Mammary epithelial cell (primary cell): ENCODE measurements at regions not wholly inside any gene's neighbourhood (a gene's known extent, or its start where the extent isn't known, plus 50 kb on each side); places are given as distances from the start of the nearest gene placed in this dataset.

Experiments
- CTCF ChIP-seq, 2 donors: IDR thresholded peaks in 1 of 2; conservative IDR thresholded peaks in 1 of 2; 2 replicates each; pipeline ENCODE4 v1.5.1; 2011 to 2012; ENCODE audit warnings: inconsistent platforms in 2 of 2, low read length in 2 of 2, mild to moderate bottlenecking in 2 of 2, control low read depth in 1 of 2, low read depth in 1 of 2; ENCODE audit not compliant: insufficient read depth in 1 of 2; ENCODE audit errors: extremely low read depth in 1 of 2
- EZH2 ChIP-seq: IDR thresholded peaks from 2 replicates; pipeline ENCODE4 v1.6.1; 2012; ENCODE audit warnings: low read length, inconsistent platforms, borderline replicate concordance

GRCh38 chr6:12635813-12636212 is 80.8 kb upstream of the PHACTR1 start:
- TF ChIP-seq CTCF (conservative IDR thresholded peaks at IDR 0.05 in 1 of 2, IDR thresholded peaks at IDR 0.05 in 1 of 2; ENCODE audit: extremely low read depth in 1 of 2, insufficient read depth in 1 of 2, low read depth in 1 of 2, low read length in 2 of 2) (no peak), EZH2 (no peak)
